ENCODE measurements at regions not wholly inside any gene's neighbourhood (a gene's known extent, or its start where the extent isn't known, plus 50 kb on each side); places are given as distances from the start of the nearest gene placed in this dataset.

GRCh38 chr2:16559278-16560067 is 106.2 kb downstream of the CYRIA start:
- no peak for DNase-seq
- no peaks in the 10 kb centered on the region; the same call in 1 of the 2 replicates for H3K27me3 ChIP-seq
- TF ChIP-seq CTCF (IDR thresholded peaks at IDR 0.05; ENCODE audit: low read depth, low read length), result no peak
- no peaks in the 10 kb centered on the region for H3K9me3 ChIP-seq
- no peaks in the 10 kb centered on the region for H3K36me3 ChIP-seq
- H3K4me3 ChIP-seq (ENCODE audit: low read depth, low read length), result no peak overlapping the region
- no peaks in the 10 kb centered on the region for H3K4me1 ChIP-seq

GRCh38 chr2:16554060-16554583 is 111.5 kb downstream of the CYRIA start:
- TF ChIP-seq CTCF (IDR thresholded peaks at IDR 0.05; ENCODE audit: low read depth, low read length), result no peak
- H3K36me3 ChIP-seq, result no peaks in the 10 kb centered on the region
- no peaks in the 10 kb centered on the region for H3K9me3 ChIP-seq
- H3K27me3 ChIP-seq, result no peaks in the 10 kb centered on the region
- no peak overlapping the region for H3K4me3 ChIP-seq (ENCODE audit: low read depth, low read length)
- no peaks in the 10 kb centered on the region for H3K4me1 ChIP-seq
- DNase-seq, result no peak

GRCh38 chr2:16553226-16553625 is 112.4 kb downstream of the CYRIA start:
- peak; percentile 53 for DNase-seq
- no peaks in the 10 kb centered on the region for H3K27me3 ChIP-seq
- peak; percentile 76 for TF ChIP-seq CTCF (IDR thresholded peaks at IDR 0.05; ENCODE audit: low read depth, low read length)
- H3K4me1 ChIP-seq, result no peaks in the 10 kb centered on the region
- no peaks in the 10 kb centered on the region for H3K9me3 ChIP-seq
- H3K4me3 ChIP-seq (ENCODE audit: low read depth, low read length), result no peak overlapping the region
- H3K36me3 ChIP-seq, result no peaks in the 10 kb centered on the region

- Histone ChIP-seq H3K27me3 (no peaks in the 10 kb centered on the region), H3K4me3 (ENCODE audit: low read depth, low read length) (no peak overlapping the region), H3K4me1 (no peaks in the 10 kb centered on the region), H3K36me3 (no peaks in the 10 kb centered on the region), H3K9me3 (no peaks in the 10 kb centered on the region)
- TF ChIP-seq CTCF (IDR thresholded peaks at IDR 0.05; ENCODE audit: low read depth, low read length), result no peak
- no peak for DNase-seq
Measured at GRCh38 chr2:16552202-16552601, 113.4 kb downstream of the CYRIA start.

- H3K27me3 ChIP-seq, result no peaks in the 10 kb centered on the region; the same call in 1 of the 2 replicates
- H3K36me3 ChIP-seq, result no peaks in the 10 kb centered on the region
- no peak for DNase-seq
- TF ChIP-seq CTCF (IDR thresholded peaks at IDR 0.05; ENCODE audit: low read depth, low read length), result no peak
- no peak overlapping the region for H3K4me3 ChIP-seq (ENCODE audit: low read depth, low read length)
- H3K4me1 ChIP-seq, result no peaks in the 10 kb centered on the region
- no peaks in the 10 kb centered on the region for H3K9me3 ChIP-seq
Measured at GRCh38 chr2:16548036-16548435, 117.6 kb downstream of the CYRIA start.

- Histone ChIP-seq H3K36me3 (no peaks in the 10 kb centered on the region), H3K4me3 (ENCODE audit: low read depth, low read length) (no peak overlapping the region), H3K27me3 (no peaks in the 10 kb centered on the region; the same call in 1 of the 2 replicates), H3K4me1 (no peaks in the 10 kb centered on the region), H3K9me3 (no peaks in the 10 kb centered on the region)
- no peak for DNase-seq
- no peak for TF ChIP-seq CTCF (IDR thresholded peaks at IDR 0.05; ENCODE audit: low read depth, low read length)
Measured at GRCh38 chr2:16546128-16546754, 119.4 kb downstream of the CYRIA start.
